GM12891 (cell line): ENCODE measurements at regions not wholly inside any gene's neighbourhood (a gene's known extent, or its start where the extent isn't known, plus 50 kb on each side); places are given as distances from the start of the nearest gene placed in this dataset.

Source experiments
- POLR2A ChIP-seq: IDR thresholded peaks from 2 replicates; pipeline ENCODE4 v1.6.1; 2011; ENCODE audit warnings: low read depth, low read length, control low read depth
- POLR2AphosphoS5 ChIP-seq: IDR thresholded peaks from 2 replicates; pipeline ENCODE4 v1.6.1; 2011; ENCODE audit warnings: low read depth, low read length, control low read depth
- POU2F2 ChIP-seq: IDR thresholded peaks from 2 replicates; pipeline ENCODE4 v1.6.1; 2011; ENCODE audit warnings: low read depth, mild to moderate bottlenecking, control low read depth, low read length, moderate library complexity
- SPI1 ChIP-seq: IDR thresholded peaks from 2 replicates; pipeline ENCODE4 v1.6.1; 2011; ENCODE audit warnings: low read depth, low read length, control low read depth
- TAF1 ChIP-seq: IDR thresholded peaks from 2 replicates; pipeline ENCODE4 v1.6.1; 2011; ENCODE audit warnings: low read depth, low read length, control low read depth

DNA sequence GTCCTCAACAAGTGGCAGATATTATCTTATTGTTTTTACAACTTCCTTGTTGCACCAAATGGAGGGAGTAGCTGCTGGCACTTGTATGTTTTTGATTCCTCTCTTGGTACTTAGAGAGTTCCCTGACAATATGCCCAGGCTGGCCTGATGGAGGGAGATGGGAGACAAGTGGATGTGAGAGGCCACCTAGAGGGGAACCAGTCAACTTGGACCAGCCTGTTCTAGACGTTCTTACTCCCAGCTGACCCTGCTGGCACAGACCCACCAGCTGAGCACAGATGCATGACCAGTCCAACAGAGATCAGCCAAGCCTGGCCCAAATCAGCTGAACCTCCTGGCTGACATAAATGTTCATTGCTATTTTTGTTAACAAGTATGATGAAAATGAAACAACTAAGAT is 60.9 kb upstream of the GDNF start:
- no peak for TF ChIP-seq POLR2AphosphoS5
- TF ChIP-seq POLR2A, result no peak
- TF ChIP-seq TAF1, result no peak
- TF ChIP-seq SPI1, result no peak
- no peak for TF ChIP-seq POU2F2
